DOHH2 (cell line): ENCODE measurements at regions not wholly inside any gene's neighbourhood (a gene's known extent, or its start where the extent isn't known, plus 50 kb on each side); places are given as distances from the start of the nearest gene placed in this dataset.

Experiments
- H3F3A ChIP-seq: fragments of 200-600 bp; sonication (generic), shearing (Covaris generic); 2 replicates; pipeline ENCODE4 v1.6.0; 2016; ENCODE audit warnings: antibody characterized with exemption, mild to moderate bottlenecking; ENCODE audit not compliant: control insufficient read depth, insufficient read depth
- H3K27ac ChIP-seq: fragments of 200-600 bp; sonication (generic); 2 replicates; pipeline ENCODE4 v1.5.1; 2014; ENCODE audit warnings: low read depth, mild to moderate bottlenecking, low read length, moderate library complexity
- H3K27me3 ChIP-seq: fragments of 200-600 bp; sonication (generic); 2 replicates; pipeline ENCODE4 v1.6.1; 2014; ENCODE audit warnings: mild to moderate bottlenecking, low read length, mixed read lengths; ENCODE audit not compliant: control insufficient read depth
- H3K36me3 ChIP-seq: fragments of 200-600 bp; sonication (generic); 2 replicates; pipeline ENCODE4 v1.6.1; 2014; ENCODE audit warnings: mild to moderate bottlenecking, low read length, moderate library complexity, mixed read lengths; ENCODE audit not compliant: control insufficient read depth
- H3K4me1 ChIP-seq: fragments of 200-600 bp; sonication (generic); 2 replicates; pipeline ENCODE4 v1.6.1; 2014; ENCODE audit warnings: mild to moderate bottlenecking, low read length, mixed read lengths; ENCODE audit not compliant: control insufficient read depth
- H3K4me2 ChIP-seq: fragments of 200-600 bp; sonication (generic); 2 replicates; pipeline ENCODE4 v1.6.0; 2014; ENCODE audit warnings: mild to moderate bottlenecking, low read length, moderate library complexity
- H3K4me3 ChIP-seq: fragments of 200-600 bp; sonication (generic); 2 replicates; pipeline ENCODE4 v1.5.1; 2014; ENCODE audit warnings: mild to moderate bottlenecking, low read length, mixed read lengths
- H3K79me2 ChIP-seq: fragments of 200-600 bp; sonication (generic); 2 replicates; pipeline ENCODE4 v1.6.1; 2014; ENCODE audit warnings: mild to moderate bottlenecking, low read length, mixed read lengths; ENCODE audit not compliant: control insufficient read depth
- H3K9me2 ChIP-seq: fragments of 200-600 bp; sonication (generic); replicated peaks from 2 replicates; pipeline ENCODE4 v1.6.1; 2014; ENCODE audit warnings: mild to moderate bottlenecking, low read length, mixed read lengths; ENCODE audit not compliant: control insufficient read depth
- H3K9me3 ChIP-seq: fragments of 200-600 bp; sonication (generic); 2 replicates; pipeline ENCODE4 v1.6.1; 2014; ENCODE audit warnings: antibody characterized with exemption, low read length, mixed read lengths; ENCODE audit not compliant: control insufficient read depth, insufficient read depth
- H4K20me1 ChIP-seq: fragments of 200-600 bp; sonication (generic); 2 replicates; pipeline ENCODE4 v1.6.0; 2014; ENCODE audit warnings: low read depth, mild to moderate bottlenecking, antibody characterized with exemption, low read length, moderate library complexity; ENCODE audit not compliant: control insufficient read depth, insufficient read depth
- CTCF ChIP-seq: fragments of 200-600 bp; sonication (generic); IDR thresholded peaks from one replicate; pipeline ENCODE4 v1.5.1; 2014; ENCODE audit warnings: antibody characterized with exemption, mild to moderate bottlenecking, low read depth, low read length; ENCODE audit not compliant: poor library complexity, severe bottlenecking
- EZH2phosphoT487 ChIP-seq: fragments of 200-600 bp; sonication (generic); IDR thresholded peaks from 2 replicates; pipeline ENCODE4 v1.6.1; 2017; ENCODE audit warnings: borderline replicate concordance, mild to moderate bottlenecking, antibody characterized with exemption, low read length, moderate library complexity, mixed read lengths

- Histone ChIP-seq H3F3A (no peaks in the 10 kb centered on the region), H3K79me2 (no peaks in the 10 kb centered on the region), H3K36me3 (no peaks in the 10 kb centered on the region), H3K27ac (no peak overlapping the region), H3K9me2 (no peaks in the 10 kb centered on the region), H3K4me1 (no peaks in the 10 kb centered on the region), H4K20me1 (no peaks in the 10 kb centered on the region), H3K27me3 (no peaks in the 10 kb centered on the region), H3K4me3 (no peak overlapping the region), H3K9me3 (no peaks in the 10 kb centered on the region), H3K4me2 (no peak overlapping the region)
- TF ChIP-seq EZH2phosphoT487 (no peak), CTCF (no peak)
These were observed 393.9 kb downstream of the KIF16B start for GRCh38 chr20:16179371-16179770.

GRCh38 chr20:16178546-16179135 lies 394.6 kb downstream of the KIF16B start:
- Histone ChIP-seq H3K4me1 (no peaks in the 10 kb centered on the region), H3F3A (no peaks in the 10 kb centered on the region), H3K9me3 (no peaks in the 10 kb centered on the region), H3K79me2 (no peaks in the 10 kb centered on the region), H4K20me1 (no peaks in the 10 kb centered on the region), H3K27ac (no peak overlapping the region), H3K27me3 (no peaks in the 10 kb centered on the region), H3K9me2 (no peaks in the 10 kb centered on the region), H3K4me3 (no peak overlapping the region), H3K4me2 (no peak overlapping the region), H3K36me3 (no peaks in the 10 kb centered on the region)
- TF ChIP-seq CTCF, result no peak
- TF ChIP-seq EZH2phosphoT487, result no peak

- Histone ChIP-seq H3K27ac (no peak overlapping the region), H3K79me2 (no peaks in the 10 kb centered on the region), H3K27me3 (no peaks in the 10 kb centered on the region), H3K9me3 (no peaks in the 10 kb centered on the region), H3K9me2 (no peaks in the 10 kb centered on the region), H3K36me3 (no peaks in the 10 kb centered on the region), H4K20me1 (no peaks in the 10 kb centered on the region), H3F3A (no peaks in the 10 kb centered on the region), H3K4me2 (no peak overlapping the region), H3K4me1 (no peaks in the 10 kb centered on the region), H3K4me3 (no peak overlapping the region)
- TF ChIP-seq CTCF (no peak), EZH2phosphoT487 (no peak)
These were observed 397.8 kb downstream of the KIF16B start for GRCh38 chr20:16175322-16175961.
